Lung microvascular endothelial cell (primary cell): ENCODE measurements at regions not wholly inside any gene's neighbourhood (a gene's known extent, or its start where the extent isn't known, plus 50 kb on each side); places are given as distances from the start of the nearest gene placed in this dataset.

Source experiments
- DNase-seq, 2 donors: peaks; one replicate each; pipeline versions ENCODE4 v3.0.0 to v3.0.0-alpha.2; 2010; ENCODE audit warnings: low read depth in 2 of 2

DNA sequence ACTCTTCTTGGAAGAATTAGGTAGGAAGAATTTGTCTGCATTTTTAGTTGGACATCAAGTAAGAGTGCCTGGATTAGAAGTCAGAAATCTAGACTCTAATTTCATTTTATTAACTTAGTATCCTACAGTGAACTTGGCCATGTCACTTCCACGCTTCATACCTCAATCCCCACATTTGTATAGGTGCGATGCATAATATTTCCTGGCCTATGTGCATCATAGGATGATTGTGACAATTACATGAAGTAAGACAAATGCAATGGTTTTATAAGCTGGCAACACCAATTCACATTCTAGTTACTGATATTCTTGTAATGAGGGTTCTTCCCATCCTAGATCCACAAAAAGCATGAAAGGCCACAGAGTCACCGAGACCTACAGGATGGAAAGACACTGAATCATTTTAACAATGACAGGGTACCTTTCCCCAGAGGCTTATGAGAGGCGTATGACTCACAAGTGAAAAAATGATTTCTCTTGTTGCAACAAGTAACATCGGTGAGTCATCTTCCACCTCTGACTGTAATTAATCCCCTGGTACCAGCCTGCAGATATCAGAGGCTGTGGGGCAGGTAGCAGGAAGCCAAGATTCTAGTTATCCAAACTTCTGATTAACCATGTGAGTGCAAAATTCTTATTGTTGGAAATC, 56.0 kb upstream of the OR5AK2 start:
- peak in 1 of 2 donors; percentile 68 for DNase-seq

DNA sequence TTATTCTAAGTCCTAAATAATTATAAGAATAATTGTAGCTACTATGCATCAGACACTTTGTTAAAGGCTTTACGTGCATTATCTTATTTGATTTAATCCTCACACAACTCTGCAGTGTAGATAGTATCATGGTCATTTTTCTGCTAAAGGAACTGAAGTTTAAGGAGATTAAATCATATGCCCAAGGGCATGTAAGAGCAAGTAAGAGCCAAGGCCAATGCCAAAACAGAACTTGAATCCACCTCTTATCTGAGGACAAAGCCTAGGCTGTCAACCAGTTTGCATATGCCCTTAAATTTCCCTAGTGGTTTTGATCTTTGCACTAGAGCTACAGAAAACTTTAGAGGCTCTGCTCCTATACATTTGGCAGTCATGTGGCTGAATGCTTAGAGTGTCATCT, 65.6 kb upstream of the OR5AK2 start:
- DNase-seq = no peak

DNA sequence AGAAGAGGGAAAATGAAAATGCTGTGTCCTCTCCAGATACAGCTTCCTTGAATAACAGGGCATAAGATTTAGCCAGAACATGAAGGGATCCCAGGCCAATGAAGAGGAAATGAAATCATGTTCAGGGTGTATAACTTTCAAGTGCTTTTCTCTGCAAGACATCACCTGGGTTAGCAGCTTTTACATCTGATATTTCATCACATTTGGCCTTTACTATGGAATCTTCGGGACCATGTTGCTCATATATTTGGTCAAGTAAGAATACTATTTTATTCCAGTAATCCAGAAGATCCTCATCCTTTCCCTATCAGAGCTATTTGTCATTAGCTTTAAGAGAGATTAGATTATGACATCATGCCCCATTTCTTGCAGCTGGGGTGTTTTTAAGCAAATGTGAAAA, 66.3 kb upstream of the OR5AK2 start:
- DNase-seq = no peak

GRCh38 chr11:56917708-56918400, 70.9 kb upstream of the OR5AK2 start:
- DNase-seq = no peak

DNA sequence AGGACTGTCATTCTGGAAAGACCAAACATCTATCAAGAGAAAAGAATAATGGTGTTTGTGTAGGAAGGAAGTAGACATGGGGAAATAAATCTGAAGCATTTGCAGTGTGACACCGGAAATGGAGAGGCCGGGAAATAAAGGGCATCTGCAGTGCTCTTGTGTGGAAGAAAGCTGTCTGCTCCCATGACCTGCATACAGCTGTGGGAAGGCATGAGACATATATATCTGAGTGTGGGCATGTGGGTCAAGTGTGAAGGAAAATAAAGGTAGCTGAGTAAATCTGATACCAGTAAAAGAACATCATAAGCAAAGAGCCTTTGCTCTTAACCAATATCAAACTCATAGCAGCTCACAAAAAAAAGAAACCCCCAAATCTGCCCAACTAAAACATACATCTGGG, 72.1 kb upstream of the OR5AK2 start:
- no peak for DNase-seq

GRCh38 chr11:56916162-56916561, 72.6 kb upstream of the OR5AK2 start:
- DNase-seq = no peak

DNA sequence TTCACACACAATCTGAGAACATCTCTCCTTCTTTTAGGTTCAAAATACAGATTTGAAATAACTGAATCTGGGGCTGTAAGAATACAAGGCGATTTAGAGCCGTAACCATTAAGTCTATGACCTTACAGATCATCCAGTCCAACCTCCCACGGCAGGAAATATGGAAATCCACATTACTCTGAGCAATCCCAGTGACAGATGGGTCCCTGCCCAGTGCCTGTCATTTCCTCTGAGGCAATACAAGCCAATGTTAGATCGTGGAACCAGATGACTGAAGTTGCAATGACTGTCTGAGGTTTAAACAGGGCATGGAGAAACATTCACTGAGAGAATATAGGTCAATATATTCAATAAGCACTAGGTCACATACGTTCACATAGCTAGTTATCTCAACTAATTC, 77.4 kb upstream of the OR5AK2 start:
- DNase-seq = no peak

GRCh38 chr11:56910785-56911184, 77.9 kb upstream of the OR5AK2 start:
- DNase-seq = no peak

GRCh38 chr11:56910046-56910773, 78.5 kb upstream of the OR5AK2 start:
- no peak for DNase-seq

DNA sequence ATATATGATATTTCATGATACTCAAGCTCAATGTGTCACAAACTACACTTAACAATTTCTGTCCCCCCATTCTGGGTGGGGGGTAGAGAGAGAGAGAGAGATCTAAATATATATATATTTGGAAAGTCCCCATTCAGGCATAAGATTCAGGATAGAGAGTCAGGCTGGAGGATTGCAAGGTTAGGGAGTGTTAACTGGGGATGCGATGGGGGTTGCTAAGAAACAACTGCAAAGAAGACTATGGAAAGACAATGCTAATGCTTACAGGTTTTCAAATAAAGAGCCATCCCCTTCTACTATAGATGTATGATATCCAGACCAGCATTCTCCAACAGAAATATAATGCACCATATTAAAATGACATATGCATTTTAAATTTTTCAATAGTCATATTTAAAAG, 79.2 kb upstream of the OR5AK2 start:
- no peak for DNase-seq

GRCh38 chr11:56909080-56909479, 79.6 kb upstream of the OR5AK2 start:
- DNase-seq = no peak

DNA sequence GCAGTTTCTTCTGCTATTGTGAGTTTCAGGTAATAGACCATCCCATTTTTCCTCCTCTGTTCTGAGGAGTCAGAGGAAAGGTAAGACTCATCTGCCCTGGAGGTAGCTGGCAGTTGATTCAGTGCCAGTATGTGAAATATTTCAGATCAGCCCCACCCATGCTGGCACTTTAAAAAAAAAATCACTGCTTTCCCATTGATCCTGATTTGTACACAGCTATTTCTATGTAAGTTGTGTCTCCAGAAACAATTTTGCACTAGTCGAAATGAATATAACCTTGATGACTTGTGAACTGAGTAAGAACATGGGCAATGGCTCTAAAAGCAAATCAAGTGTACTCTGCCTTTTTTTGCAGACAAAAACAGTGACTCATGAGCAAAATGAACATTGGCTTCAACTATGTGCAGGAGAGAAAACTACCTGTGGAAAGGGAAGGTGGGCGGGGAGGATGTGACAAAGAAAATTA, 82.0 kb upstream of the OR5AK2 start:
- DNase-seq = no peak

- no peak for DNase-seq
These were observed 82.8 kb upstream of the OR5AK2 start for GRCh38 chr11:56905936-56906335.

GRCh38 chr11:56905442-56905841, 83.3 kb upstream of the OR5AK2 start:
- no peak for DNase-seq

DNA sequence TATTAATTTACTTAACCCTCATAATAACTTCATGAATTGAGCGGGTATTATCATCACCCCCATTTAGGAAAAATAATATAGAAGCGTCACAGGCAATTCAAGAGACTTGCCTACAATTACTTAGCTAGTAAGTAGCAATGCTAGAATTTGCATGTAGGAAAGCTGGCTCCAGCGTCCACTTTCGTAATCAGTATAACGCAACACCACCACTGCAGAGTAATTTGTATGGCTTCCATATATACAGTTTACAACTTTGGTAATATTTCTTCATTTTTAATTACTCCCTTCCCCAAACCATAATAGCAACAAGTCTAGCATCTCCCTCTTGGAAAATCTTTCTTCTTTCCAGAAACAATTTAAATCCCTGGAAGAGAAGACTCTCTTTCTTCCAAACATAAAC, 89.9 kb upstream of the OR5AK2 start:
- no peak for DNase-seq

- DNase-seq = no peak
These were observed 98.0 kb upstream of the OR5AK2 start for GRCh38 chr11:56890584-56891305.

DNA sequence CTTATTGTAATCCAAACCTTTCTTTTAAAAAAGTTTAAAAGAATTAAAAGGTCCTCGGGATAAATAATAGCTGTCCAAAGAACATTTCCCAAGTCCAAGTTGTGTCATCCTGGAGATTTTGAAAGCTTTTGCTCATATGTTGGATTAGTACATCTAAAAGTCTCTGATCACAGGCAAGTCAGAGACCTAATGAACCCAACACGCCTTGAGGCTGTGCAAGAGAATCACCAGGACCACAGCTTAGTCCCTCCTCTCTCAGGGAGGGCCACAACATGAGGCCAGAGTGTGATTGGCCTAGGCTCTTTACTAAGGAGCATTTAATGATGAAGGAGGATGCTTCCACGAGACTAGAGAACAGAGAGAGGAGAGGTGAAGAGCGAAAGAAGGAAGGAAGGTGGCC, 98.7 kb upstream of the OR5AK2 start:
- no peak for DNase-seq

- DNase-seq = no peak
These were observed 100.8 kb upstream of the OR5AK2 start for GRCh38 chr11:56887940-56888339.

GRCh38 chr11:56886455-56886854, 102.3 kb upstream of the OR5AK2 start:
- DNase-seq = no peak

GRCh38 chr11:56885854-56886253, 102.9 kb upstream of the OR5AK2 start:
- no peak for DNase-seq

DNA sequence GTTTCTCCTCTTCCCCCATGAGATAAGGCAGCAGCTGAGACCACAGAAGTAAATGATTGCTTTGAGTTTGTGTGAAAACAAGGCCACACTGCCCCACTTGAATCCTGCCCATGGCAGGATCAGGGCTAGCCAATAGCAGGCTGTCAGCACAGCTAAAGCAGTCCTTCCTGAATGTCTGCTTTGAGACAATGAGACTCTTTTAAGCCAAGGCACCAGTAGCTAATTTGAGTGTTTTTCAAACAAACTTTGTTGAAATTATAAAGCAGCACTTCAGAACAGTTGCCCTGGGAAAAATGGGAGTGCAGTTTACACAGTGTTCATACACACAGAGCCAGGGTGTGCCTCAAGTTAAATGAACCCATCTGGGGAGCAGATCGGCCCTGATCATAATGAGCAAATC, 103.5 kb upstream of the OR5AK2 start:
- no peak for DNase-seq

DNA sequence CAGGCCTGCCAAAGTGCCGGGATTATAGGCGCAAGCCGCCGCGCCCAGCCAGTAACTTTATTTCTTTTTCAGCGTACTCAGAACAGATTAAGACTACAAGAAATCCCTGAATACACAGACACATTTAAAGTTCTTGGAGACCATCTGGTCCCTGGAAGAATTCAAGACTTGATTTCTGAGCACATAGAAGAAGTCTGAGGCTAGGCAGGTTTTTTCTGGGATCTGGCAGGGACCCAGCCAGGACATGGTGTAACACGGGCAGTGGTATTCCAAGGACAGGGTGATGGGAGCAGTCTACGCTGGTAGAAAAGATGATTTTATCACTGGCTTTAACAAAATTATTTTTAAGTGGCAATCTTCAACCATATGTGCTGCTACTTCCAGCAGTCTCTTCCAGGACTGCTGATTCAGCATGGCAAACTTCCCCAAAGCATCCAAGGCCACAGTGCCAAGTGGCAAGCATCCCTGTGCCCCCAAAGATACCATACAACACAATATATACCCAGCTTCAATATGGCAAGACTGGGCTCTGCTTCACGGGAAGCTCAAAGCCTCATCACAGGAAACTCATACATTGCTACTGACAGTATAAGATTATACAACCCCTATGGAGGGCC, 105.2 kb upstream of the OR5AK2 start:
- no peak for DNase-seq
